A549 (cell line): ENCODE measurements at regions not wholly inside any gene's neighbourhood (a gene's known extent, or its start where the extent isn't known, plus 50 kb on each side); places are given as distances from the start of the nearest gene placed in this dataset.

Experiments used
- ATAC-seq, 2 experiments: fragments of 200-7000 bp in 1 of 2; fragments of >200 bp in 1 of 2; cut with Nextera tagmentation in 1 of 2; cut with Tn5 transposase in 1 of 2; 3 replicates each; pipeline versions ENCODE4 v1.8.0 to v1.9.1; 2018 to 2020; ENCODE audit warnings: mild to moderate bottlenecking in 1 of 2, moderate library complexity in 1 of 2
- CTCF ChIA-PET: fragments of 300-600 bp; sonication (Branson Sonifier 250); formaldehyde crosslinking; extraction: SDS; loops from one replicate; lab custom pipeline; 2021; ENCODE audit warnings: antibody characterized with exemption, inconsistent platforms; lab: Yijun Ruan, JAX
- POLR2A ChIA-PET: fragments of 350-600 bp; formaldehyde crosslinking; extraction: SDS; loops from one replicate; lab custom pipeline; 2021; ENCODE audit warnings: antibody characterized with exemption, inconsistent platforms; lab: Yijun Ruan, JAX
- DNase-seq, 2 experiments: peaks; one replicate each; pipeline versions ENCODE4 v3.0.0 to v3.0.0-alpha.2; 2011 to 2016; ENCODE audit warnings: low read depth in 1 of 2, low spot score in 1 of 2
- FAIRE-seq: peaks from 2 replicates; lab custom pipeline; 2011; peaks lifted over from hg19 to GRCh38; lab: Jason Lieb, UNC
- H3K27ac ChIP-seq, 2 experiments: fragments of >200 bp; sonication (Bioruptor Twin); formaldehyde crosslinking; 3 replicates each; pipeline ENCODE4 v1.5.1; 2016 to 2017
- H3K4me1 ChIP-seq: fragments of >200 bp; sonication (Bioruptor Twin); formaldehyde crosslinking; 3 replicates; pipeline ENCODE4 v1.6.1; 2016
- H3K4me2 ChIP-seq: fragments of >200 bp; sonication (Bioruptor Twin); formaldehyde crosslinking; 3 replicates; pipeline ENCODE4 v1.6.1; 2016
- H3K4me3 ChIP-seq: fragments of >200 bp; sonication (Bioruptor Twin); formaldehyde crosslinking; 3 replicates; pipeline ENCODE4 v1.5.1; 2016
- H3K9me3 ChIP-seq: fragments of >200 bp; sonication (Bioruptor Twin); formaldehyde crosslinking; 3 replicates; pipeline ENCODE4 v1.6.1; 2016
- ATOH8 ChIP-seq: fragments of 250-450 bp; sonication (Bioruptor Pico); IDR thresholded peaks from 2 replicates; pipeline ENCODE4 v1.5.0; 2020; ENCODE audit warnings: low read depth, mild to moderate bottlenecking, moderate library complexity
- BCL3 ChIP-seq: fragments of >200 bp; sonication (Bioruptor Twin); formaldehyde crosslinking; IDR thresholded peaks from 3 replicates; pipeline ENCODE4 v1.6.1; 2016
- CBX2 ChIP-seq: fragments of 200-600 bp; sonication (generic); IDR thresholded peaks from 2 replicates; pipeline ENCODE4 v1.6.1; 2016; ENCODE audit warnings: low read depth, mild to moderate bottlenecking, borderline replicate concordance
- CHD4 ChIP-seq: fragments of 200-600 bp; sonication (generic); IDR thresholded peaks from 2 replicates; pipeline ENCODE4 v1.6.1; 2016; ENCODE audit warnings: antibody characterized with exemption, mild to moderate bottlenecking, borderline replicate concordance
- CTCF ChIP-seq: fragments of >200 bp; sonication (Bioruptor Twin); formaldehyde crosslinking; IDR thresholded peaks from 3 replicates; pipeline ENCODE4 v1.5.1; 2016
- EHMT2 ChIP-seq: fragments of 200-600 bp; sonication (generic); IDR thresholded peaks from 2 replicates; pipeline ENCODE4 v1.6.1; 2016; ENCODE audit warnings: antibody characterized with exemption, low read depth, mild to moderate bottlenecking, moderate library complexity
- ELK1 ChIP-seq: fragments of 150-350 bp; IDR thresholded peaks from 2 replicates; pipeline ENCODE4 v1.6.1; 2014; ENCODE audit warnings: low read depth, mild to moderate bottlenecking, low read length
- FOSB ChIP-seq: fragments of 250-450 bp; sonication (Bioruptor Pico); IDR thresholded peaks from 2 replicates; pipeline ENCODE4 v1.5.0; 2020; ENCODE audit warnings: mild to moderate bottlenecking, moderate library complexity
- FOSL2 ChIP-seq, 2 experiments: fragments of 450-650 bp in 1 of 2; fragments of >200 bp in 1 of 2; sonication (Bioruptor Twin) in 1 of 2; formaldehyde crosslinking; IDR thresholded peaks; 2 replicates each; pipeline versions ENCODE4 v1.5.0 to v1.6.1; 2016 to 2020; ENCODE audit warnings: mild to moderate bottlenecking in 1 of 2, moderate library complexity in 1 of 2
- FOXS1 ChIP-seq: fragments of 250-450 bp; sonication (Bioruptor Pico); IDR thresholded peaks from 2 replicates; pipeline ENCODE4 v1.5.0; 2020; ENCODE audit warnings: mild to moderate bottlenecking, moderate library complexity
- HDAC2 ChIP-seq: fragments of 200-600 bp; sonication (generic); IDR thresholded peaks from 2 replicates; pipeline ENCODE4 v1.6.1; 2016
- HES2 ChIP-seq: fragments of >200 bp; sonication (Bioruptor Twin); formaldehyde crosslinking; IDR thresholded peaks from 2 replicates; pipeline ENCODE4 v1.6.1; 2016
- HMGXB4 ChIP-seq: fragments of 250-450 bp; sonication (Bioruptor Pico); IDR thresholded peaks from 2 replicates; pipeline ENCODE4 v1.5.0; 2021; ENCODE audit warnings: mild to moderate bottlenecking, moderate library complexity, borderline replicate concordance
- HOXA7 ChIP-seq: fragments of 250-450 bp; sonication (Bioruptor Pico); IDR thresholded peaks from 2 replicates; pipeline ENCODE4 v1.5.0; 2020; ENCODE audit warnings: mild to moderate bottlenecking, moderate library complexity
- HOXB5 ChIP-seq: fragments of 250-450 bp; sonication (Bioruptor Pico); IDR thresholded peaks from 2 replicates; pipeline ENCODE4 v1.5.0; 2020; ENCODE audit warnings: mild to moderate bottlenecking, moderate library complexity
- JUN ChIP-seq, 2 experiments: fragments of >200 bp; sonication (Bioruptor Twin); formaldehyde crosslinking; IDR thresholded peaks; 2 replicates in 1 of 2; 3 replicates in 1 of 2; pipeline ENCODE4 v1.6.1; 2016 to 2017
- JUNB ChIP-seq: fragments of >200 bp; sonication (Bioruptor Twin); formaldehyde crosslinking; IDR thresholded peaks from 2 replicates; pipeline ENCODE4 v1.6.1; 2016
- POLR2A ChIP-seq: IDR thresholded peaks from 2 replicates; pipeline ENCODE4 v1.6.1; 2012; ENCODE audit warnings: mild to moderate bottlenecking, low read length
- REST ChIP-seq: fragments of 200-600 bp; sonication (generic); IDR thresholded peaks from 2 replicates; pipeline ENCODE4 v1.6.1; 2016; ENCODE audit warnings: antibody characterized with exemption, mild to moderate bottlenecking, moderate library complexity
- SREBF2 ChIP-seq: fragments of 450-650 bp; IDR thresholded peaks from 2 replicates; pipeline ENCODE4 v1.6.1; 2014; ENCODE audit warnings: mild to moderate bottlenecking, moderate library complexity
- ZFP36 ChIP-seq: fragments of 450-650 bp; IDR thresholded peaks from 2 replicates; pipeline ENCODE4 v1.6.1; 2014; ENCODE audit warnings: borderline replicate concordance; ENCODE audit not compliant: partially characterized antibody
- WGBS: methylation state at CpG from one replicate; pipeline ENCODE4 v1.1.6; 2017; ENCODE audit errors: missing lambda C conversion rate; 5-methylcytosine and 5-hydroxymethylcytosine counted together

- no peak for FAIRE-seq
- H3K27ac ChIP-seq, result no peak overlapping the region
- no peak overlapping the region for H3K4me2 ChIP-seq
- CTCF ChIA-PET, result interaction anchor here (1.1 to 1.7 kb wide), 3 partner anchors 12 to 206 kb away, joined by 3 to 6 read pairs (median 3); no protein-coding TSS in a partner anchor
- WGBS, result 90% methylated on average over 3 of the region's 3 CpGs
- DNase-seq, result no peak
- no peak for TF ChIP-seq SREBF2
- no peak for TF ChIP-seq EHMT2
- no peak for TF ChIP-seq ATOH8 (CRISPR knock-in tag)
- TF ChIP-seq BCL3, result no peak
- TF ChIP-seq POLR2A, result no peak
- TF ChIP-seq HDAC2, result no peak
- no peak for TF ChIP-seq FOXS1 (CRISPR knock-in tag)
- TF ChIP-seq JUNB, result no peak
- no peak for TF ChIP-seq ZFP36
- ATAC-seq, result no peak
- POLR2A ChIA-PET, result no interaction called here
- H3K4me3 ChIP-seq, result no peak overlapping the region
- H3K4me1 ChIP-seq, result 0 out of 3 replicates have a peak, but pooled peaks cover 4% of the 10 kb centered on the region
- H3K9me3 ChIP-seq, result peaks cover 15% of the 10 kb centered on the region; the same call in 2 of the 3 replicates
These were observed 200.9 kb upstream of the PLXNC1 start for GRCh38 chr12:93947486-93947885.

GRCh38 chr12:93950311-93950710 lies 198.1 kb upstream of the PLXNC1 start:
- ATAC-seq (no peak), DNase-seq (no peak), FAIRE-seq (no peak)
- POLR2A ChIA-PET, result no interaction called here
- Histone ChIP-seq H3K4me3 (no peak overlapping the region), H3K9me3 (peaks cover 15% of the 10 kb centered on the region; the same call in 2 of the 3 replicates), H3K4me1 (peaks cover 11% of the 10 kb centered on the region), H3K27ac (no peak overlapping the region), H3K4me2 (no peak overlapping the region)
- no peak for TF ChIP-seq ZFP36
- no peak for TF ChIP-seq HES2
- no peak for TF ChIP-seq HOXA7 (CRISPR knock-in tag)
- TF ChIP-seq CTCF, result no peak
- no peak for TF ChIP-seq SREBF2
- TF ChIP-seq ELK1, result no peak
- TF ChIP-seq CHD4, result no peak
- no peak for TF ChIP-seq CBX2
- TF ChIP-seq HMGXB4, result no peak
- TF ChIP-seq FOSB (CRISPR knock-in tag), result no peak
- no peak for TF ChIP-seq JUNB
- TF ChIP-seq FOSL2 (IDR thresholded peaks at IDR 0.05), result no peak
- no peak for TF ChIP-seq FOSL2 (CRISPR knock-in tag; IDR thresholded peaks at IDR 0.05)
- TF ChIP-seq EHMT2, result no peak
- no peak for TF ChIP-seq JUN (IDR thresholded peaks at IDR 0.05)
- TF ChIP-seq REST, result no peak
- TF ChIP-seq FOXS1 (CRISPR knock-in tag), result no peak
- TF ChIP-seq HOXB5 (CRISPR knock-in tag), result no peak
- WGBS, result 51% methylated on average over 3 of the region's 3 CpGs
- CTCF ChIA-PET, result no interaction called here
